ENCODE measurements at regions not wholly inside any gene's neighbourhood (a gene's known extent, or its start where the extent isn't known, plus 50 kb on each side); places are given as distances from the start of the nearest gene placed in this dataset.
"Not testable (repeated sequence)": the region's sequence is repeated elsewhere in the genome, so short reads cannot be mapped to it uniquely, and the experiment has no call there.

DNA sequence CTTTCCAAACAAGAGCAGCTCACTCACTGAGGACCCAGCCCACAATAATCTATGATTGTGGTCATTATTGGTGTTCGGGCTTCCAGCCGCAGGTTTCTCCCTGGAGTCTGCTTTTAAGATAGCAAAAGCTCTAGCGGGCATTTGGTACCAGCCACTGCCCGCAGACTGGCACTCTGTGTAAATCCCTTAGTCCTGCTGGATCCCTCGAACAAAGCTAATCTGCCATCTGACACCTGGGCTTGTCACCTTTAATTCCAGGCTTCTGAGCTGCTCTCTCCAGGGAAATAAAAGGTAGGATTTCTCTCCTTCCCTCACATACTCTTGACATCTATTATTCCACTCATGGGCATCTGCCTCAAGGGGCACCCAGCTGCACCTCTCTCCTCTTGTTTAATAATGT lies 158.7 kb downstream of the PDCD6IP start:
- H3K9ac ChIP-seq (ENCODE audit: low read depth, low read length) = no peak overlapping the region
- WGBS = 98% methylated on average over 5 of the region's 5 CpGs
- H3K27ac ChIP-seq (ENCODE audit: low read depth, low read length) = no peak overlapping the region
- no peaks in the 10 kb centered on the region for H3K36me3 ChIP-seq (ENCODE audit: insufficient read depth, low read length)
- no peaks in the 10 kb centered on the region for H3K27me3 ChIP-seq (ENCODE audit: insufficient read depth, low read length)
- H3K4me3 ChIP-seq (ENCODE audit: low read length) = no peak overlapping the region
- peaks cover 6% of the 10 kb centered on the region; the same call in 1 of the 2 replicates for H3K4me1 ChIP-seq (ENCODE audit: insufficient read depth, low read length)
- no peaks in the 10 kb centered on the region for H3K9me3 ChIP-seq (ENCODE audit: insufficient read depth, low read depth, low read length)

DNA sequence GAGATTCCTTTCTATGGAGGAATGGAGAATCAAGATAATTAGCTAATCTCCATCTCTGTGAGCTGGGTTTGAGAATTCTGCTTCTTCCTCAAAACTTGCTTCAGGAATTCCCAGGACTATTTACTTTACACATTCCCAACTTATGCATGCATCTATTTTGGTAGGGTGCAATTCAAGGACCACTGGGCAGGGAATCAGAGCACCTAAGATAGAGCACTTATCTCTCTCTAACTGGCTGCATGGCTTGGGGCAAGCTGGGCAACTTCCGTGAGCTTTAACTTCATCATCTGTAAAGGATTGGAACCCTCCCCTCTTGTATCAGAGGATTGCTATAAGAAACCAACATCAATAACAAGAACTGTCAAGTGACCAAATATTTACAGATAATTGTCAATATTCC lies 160.2 kb downstream of the PDCD6IP start:
- no peak overlapping the region for H3K4me3 ChIP-seq (ENCODE audit: low read length)
- H3K36me3 ChIP-seq (ENCODE audit: insufficient read depth, low read length) = no peaks in the 10 kb centered on the region
- no peak overlapping the region for H3K9ac ChIP-seq (ENCODE audit: low read depth, low read length)
- no peak overlapping the region for H3K27ac ChIP-seq (ENCODE audit: low read depth, low read length)
- H3K4me1 ChIP-seq (ENCODE audit: insufficient read depth, low read length) = peaks cover 6% of the 10 kb centered on the region; the same call in 1 of the 2 replicates
- no peaks in the 10 kb centered on the region for H3K27me3 ChIP-seq (ENCODE audit: insufficient read depth, low read length)
- 93% methylated on average over 1 of the region's 1 CpG for WGBS
- H3K9me3 ChIP-seq (ENCODE audit: insufficient read depth, low read depth, low read length) = no peaks in the 10 kb centered on the region

DNA sequence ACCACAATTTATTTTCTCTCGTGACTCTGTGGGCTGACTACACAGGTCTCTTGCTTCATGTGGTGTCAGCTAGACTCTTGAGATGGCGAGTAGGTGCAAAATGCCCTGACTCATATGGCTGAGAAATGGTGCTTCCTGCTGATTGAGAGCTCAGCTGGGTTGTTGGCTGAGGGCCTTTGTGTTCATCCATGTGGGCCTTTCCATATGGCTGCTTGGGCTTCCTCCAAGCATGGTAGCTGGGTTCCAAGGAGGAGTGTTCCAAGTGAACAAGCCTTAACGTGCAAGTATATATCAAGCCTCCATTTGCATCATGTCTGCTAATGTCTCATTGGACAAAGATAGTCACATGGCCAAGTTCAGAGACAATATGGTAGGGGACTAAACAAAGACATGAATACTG lies 164.0 kb downstream of the PDCD6IP start:
- Histone ChIP-seq H3K27ac (ENCODE audit: low read depth, low read length) (no peak overlapping the region), H3K4me1 (ENCODE audit: insufficient read depth, low read length) (no peaks in the 10 kb centered on the region), H3K4me3 (ENCODE audit: low read length) (no peak overlapping the region), H3K9me3 (ENCODE audit: insufficient read depth, low read depth, low read length) (no peaks in the 10 kb centered on the region), H3K36me3 (ENCODE audit: insufficient read depth, low read length) (no peaks in the 10 kb centered on the region), H3K9ac (ENCODE audit: low read depth, low read length) (no peak overlapping the region), H3K27me3 (ENCODE audit: insufficient read depth, low read length) (no peaks in the 10 kb centered on the region)
- WGBS = 94% methylated on average over 3 of the region's 3 CpGs

DNA sequence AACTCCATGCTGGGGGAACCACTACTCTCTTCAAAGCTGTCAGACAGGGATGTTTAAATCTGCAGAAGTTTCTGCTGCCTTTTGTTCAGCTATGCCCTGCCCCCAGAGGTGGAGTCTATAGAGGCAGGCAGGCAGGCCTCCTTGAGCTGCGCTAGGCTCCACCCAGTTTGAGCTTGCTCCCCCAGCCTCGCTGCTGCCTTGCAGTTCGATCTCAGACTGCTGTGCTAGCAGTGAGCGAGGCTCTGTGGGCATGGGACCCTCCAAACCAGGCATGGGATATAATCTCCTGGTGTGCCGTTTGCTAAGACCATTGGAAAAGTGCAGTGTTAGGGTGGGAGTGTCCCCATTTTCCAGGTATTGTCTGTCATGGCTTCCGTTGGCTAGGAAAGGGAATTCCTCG lies 171.8 kb downstream of the PDCD6IP start:
- H3K4me1 ChIP-seq (ENCODE audit: insufficient read depth, low read length); H3K36me3 ChIP-seq (ENCODE audit: insufficient read depth, low read length); H3K27me3 ChIP-seq (ENCODE audit: insufficient read depth, low read length); H3K4me3 ChIP-seq (ENCODE audit: low read length); H3K9ac ChIP-seq (ENCODE audit: low read depth, low read length); H3K27ac ChIP-seq (ENCODE audit: low read depth, low read length): not testable (repeated sequence)
- 96% methylated on average over 7 of the region's 7 CpGs for WGBS
- H3K9me3 ChIP-seq (ENCODE audit: insufficient read depth, low read depth, low read length) = peaks cover 19% of the 10 kb centered on the region

DNA sequence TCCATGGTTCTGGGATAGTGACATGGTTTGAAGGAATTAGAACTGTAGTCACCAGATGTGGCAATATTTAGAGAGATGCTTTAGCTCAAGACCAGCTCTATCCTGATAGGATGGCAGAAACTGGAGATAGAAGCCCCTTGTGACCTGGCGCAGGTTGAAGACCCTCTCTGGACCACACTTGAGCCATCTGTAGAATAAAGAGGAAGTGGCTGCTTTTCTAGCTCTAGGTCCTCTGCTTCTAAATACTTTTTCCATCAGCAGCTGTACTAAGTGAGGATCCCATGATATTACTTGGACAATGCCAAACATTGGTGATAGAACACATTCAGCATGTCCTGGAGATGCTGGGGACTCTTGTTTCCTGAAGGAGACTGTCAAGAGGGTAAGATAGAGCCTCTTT lies 172.6 kb downstream of the PDCD6IP start:
- Histone ChIP-seq H3K36me3 (ENCODE audit: insufficient read depth, low read length) (no peaks in the 10 kb centered on the region), H3K9me3 (ENCODE audit: insufficient read depth, low read depth, low read length) (peaks cover 19% of the 10 kb centered on the region), H3K4me1 (ENCODE audit: insufficient read depth, low read length) (no peaks in the 10 kb centered on the region), H3K9ac (ENCODE audit: low read depth, low read length) (no peak overlapping the region), H3K27ac (ENCODE audit: low read depth, low read length) (no peak overlapping the region), H3K27me3 (ENCODE audit: insufficient read depth, low read length) (no peaks in the 10 kb centered on the region), H3K4me3 (ENCODE audit: low read length) (no peak overlapping the region)
- 90% methylated on average over 1 of the region's 1 CpG for WGBS

DNA sequence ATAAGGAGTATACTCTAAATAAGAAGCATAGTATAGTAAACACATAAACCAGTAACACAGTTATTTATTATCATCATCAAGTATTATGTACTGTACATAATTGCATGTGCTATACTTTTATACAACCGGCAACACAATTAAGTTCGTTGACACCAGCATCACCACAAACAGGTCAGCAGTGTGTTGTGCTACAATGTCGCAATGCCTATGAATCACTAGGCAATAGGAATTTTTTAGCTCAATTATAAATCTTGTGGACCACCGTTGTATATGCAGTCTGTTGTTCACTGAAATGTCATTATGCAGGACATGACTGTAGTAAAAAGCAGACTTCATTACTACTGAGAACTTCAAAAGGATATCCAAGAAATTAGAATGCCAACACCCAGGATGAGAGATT lies 177.0 kb downstream of the PDCD6IP start:
- Histone ChIP-seq H3K36me3 (ENCODE audit: insufficient read depth, low read length) (no peaks in the 10 kb centered on the region), H3K4me3 (ENCODE audit: low read length) (no peak overlapping the region), H3K4me1 (ENCODE audit: insufficient read depth, low read length) (no peaks in the 10 kb centered on the region), H3K9ac (ENCODE audit: low read depth, low read length) (no peak overlapping the region), H3K9me3 (ENCODE audit: insufficient read depth, low read depth, low read length) (peaks cover 16% of the 10 kb centered on the region), H3K27me3 (ENCODE audit: insufficient read depth, low read length) (no peaks in the 10 kb centered on the region), H3K27ac (ENCODE audit: low read depth, low read length) (no peak overlapping the region)
- 92% methylated on average over 4 of the region's 4 CpGs for WGBS

DNA sequence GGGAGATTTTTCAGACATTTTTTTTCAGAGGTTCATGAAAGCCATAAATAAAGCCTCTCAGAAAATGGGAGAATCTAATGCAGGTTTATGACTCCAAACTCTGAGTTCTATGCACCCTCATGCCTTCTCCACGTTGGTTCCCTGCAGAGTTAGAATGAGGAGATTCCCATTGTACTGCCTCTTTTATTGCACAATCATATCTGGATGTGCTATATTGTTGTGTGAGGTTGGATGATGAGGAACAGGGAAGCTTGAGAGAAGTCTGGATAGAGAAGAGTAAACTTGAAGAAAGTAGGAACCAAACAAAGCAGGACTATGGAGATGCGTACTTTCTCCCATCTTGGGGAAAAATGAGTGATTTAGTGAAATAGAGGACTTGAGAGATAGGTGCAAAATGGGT lies 178.8 kb downstream of the PDCD6IP start:
- H3K27me3 ChIP-seq (ENCODE audit: insufficient read depth, low read length) = no peaks in the 10 kb centered on the region
- WGBS = 94% methylated on average over 2 of the region's 2 CpGs
- H3K36me3 ChIP-seq (ENCODE audit: insufficient read depth, low read length) = no peaks in the 10 kb centered on the region
- H3K9ac ChIP-seq (ENCODE audit: low read depth, low read length) = no peak overlapping the region
- H3K9me3 ChIP-seq (ENCODE audit: insufficient read depth, low read depth, low read length) = no peaks in the 10 kb centered on the region
- H3K27ac ChIP-seq (ENCODE audit: low read depth, low read length) = no peak overlapping the region
- no peaks in the 10 kb centered on the region for H3K4me1 ChIP-seq (ENCODE audit: insufficient read depth, low read length)
- H3K4me3 ChIP-seq (ENCODE audit: low read length) = no peak overlapping the region

DNA sequence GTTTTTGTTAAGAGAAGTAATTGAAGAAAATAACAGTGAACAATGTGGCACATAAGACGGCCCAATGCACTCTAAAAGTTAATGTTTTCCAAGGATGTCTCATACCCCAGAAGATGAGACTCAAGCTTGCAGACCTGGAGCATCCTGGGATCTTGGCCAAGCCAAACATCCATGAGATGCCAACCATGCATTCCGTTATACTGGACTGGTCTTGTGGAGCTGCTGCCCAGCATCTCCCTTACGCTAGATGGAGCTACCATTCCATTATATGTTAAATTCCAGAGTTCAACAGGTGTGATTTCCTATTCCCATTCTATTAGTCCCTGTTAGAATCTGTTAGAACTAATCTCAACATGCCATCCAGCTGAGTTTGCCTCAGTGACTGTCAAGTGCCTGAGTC lies 181.8 kb downstream of the PDCD6IP start:
- Histone ChIP-seq H3K4me3 (ENCODE audit: low read length) (no peak overlapping the region), H3K9ac (ENCODE audit: low read depth, low read length) (no peak overlapping the region), H3K9me3 (ENCODE audit: insufficient read depth, low read depth, low read length) (no peaks in the 10 kb centered on the region), H3K27me3 (ENCODE audit: insufficient read depth, low read length) (no peaks in the 10 kb centered on the region), H3K27ac (ENCODE audit: low read depth, low read length) (no peak overlapping the region), H3K36me3 (ENCODE audit: insufficient read depth, low read length) (no peaks in the 10 kb centered on the region), H3K4me1 (ENCODE audit: insufficient read depth, low read length) (no peaks in the 10 kb centered on the region)
- WGBS = 46% methylated on average over 3 of the region's 3 CpGs

DNA sequence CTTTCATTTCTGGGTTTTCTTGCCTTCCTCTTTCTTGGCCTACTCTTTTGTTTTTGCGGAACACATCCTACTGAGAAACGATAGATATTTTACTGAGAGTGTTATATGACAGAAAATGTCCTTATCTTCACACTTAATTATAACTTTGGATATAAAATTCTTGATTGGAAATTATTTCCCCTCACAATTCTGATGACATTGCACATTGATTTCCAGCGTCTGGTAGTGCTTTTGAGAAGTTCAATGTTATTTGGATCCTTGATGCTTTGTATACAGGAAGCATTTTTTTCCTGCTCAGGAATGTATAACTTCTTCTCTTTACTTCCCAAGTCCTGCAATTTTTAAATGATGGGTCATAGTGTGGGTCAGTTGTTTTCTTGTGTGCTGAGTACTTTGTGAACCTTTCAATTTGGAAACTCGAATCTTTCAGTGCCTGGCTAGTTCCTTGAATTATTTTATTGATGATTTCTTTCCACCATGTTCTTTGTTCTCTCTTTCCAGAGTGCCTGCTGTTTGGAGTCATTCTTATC lies 183.9 kb downstream of the PDCD6IP start:
- H3K9ac ChIP-seq (ENCODE audit: low read depth, low read length) = no peak overlapping the region
- H3K36me3 ChIP-seq (ENCODE audit: insufficient read depth, low read length) = no peaks in the 10 kb centered on the region
- no peaks in the 10 kb centered on the region for H3K27me3 ChIP-seq (ENCODE audit: insufficient read depth, low read length)
- H3K4me1 ChIP-seq (ENCODE audit: insufficient read depth, low read length) = no peaks in the 10 kb centered on the region
- no peaks in the 10 kb centered on the region for H3K9me3 ChIP-seq (ENCODE audit: insufficient read depth, low read depth, low read length)
- WGBS = 95% methylated on average over 2 of the region's 4 CpGs
- no peak overlapping the region for H3K4me3 ChIP-seq (ENCODE audit: low read length)
- no peak overlapping the region for H3K27ac ChIP-seq (ENCODE audit: low read depth, low read length)

DNA sequence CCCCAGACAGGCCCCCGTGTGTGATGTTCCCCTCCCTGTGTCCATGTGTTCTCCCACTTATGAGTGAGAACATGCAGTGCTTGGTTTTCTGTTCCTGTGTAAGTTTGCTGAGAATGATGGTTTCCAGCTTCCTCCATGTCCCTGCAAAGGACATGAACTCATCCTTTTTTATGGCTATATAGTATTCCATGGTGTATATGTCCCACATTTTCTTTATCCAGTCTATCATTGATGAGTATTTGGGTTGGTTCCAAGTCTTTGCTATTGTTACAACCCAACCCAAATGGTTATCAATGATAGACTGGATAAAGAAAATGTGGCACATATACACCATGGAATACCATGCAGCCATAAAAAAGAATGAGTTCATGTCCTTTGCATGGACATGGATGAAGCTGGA lies 184.5 kb downstream of the PDCD6IP start:
- not testable (repeated sequence) for H3K36me3 ChIP-seq (ENCODE audit: insufficient read depth, low read length)
- WGBS = 88% methylated on average over 1 of the region's 1 CpG

DNA sequence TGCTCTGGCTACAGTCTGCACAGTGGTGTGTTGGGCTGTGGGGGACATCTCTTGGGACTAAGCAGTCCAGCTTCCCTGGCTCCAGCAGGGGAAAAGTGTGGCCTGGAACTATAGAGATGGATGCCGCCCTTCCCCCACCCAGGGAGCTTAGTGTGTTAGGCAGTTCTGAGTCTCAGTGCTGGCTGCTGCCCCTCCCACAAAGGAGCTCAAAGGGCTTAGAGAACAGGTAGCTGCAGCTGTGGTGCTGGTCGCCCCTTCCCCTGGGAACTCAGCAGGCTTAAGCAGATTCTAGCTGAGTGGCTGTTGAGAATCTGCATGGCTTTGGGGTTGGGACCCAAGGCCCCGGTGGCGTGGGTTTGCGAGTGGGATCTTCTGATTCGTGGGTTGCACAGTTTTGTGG lies 190.8 kb downstream of the PDCD6IP start:
- WGBS = 85% methylated on average over 6 of the region's 6 CpGs

More for the DNA sequence above, 184.5 kb downstream of the PDCD6IP start:
- not testable (repeated sequence) for H3K9me3 ChIP-seq (ENCODE audit: insufficient read depth, low read depth, low read length); H3K4me1 ChIP-seq (ENCODE audit: insufficient read depth, low read length); H3K27ac ChIP-seq (ENCODE audit: low read depth, low read length); H3K4me3 ChIP-seq (ENCODE audit: low read length); H3K9ac ChIP-seq (ENCODE audit: low read depth, low read length); H3K27me3 ChIP-seq (ENCODE audit: insufficient read depth, low read length)

DNA sequence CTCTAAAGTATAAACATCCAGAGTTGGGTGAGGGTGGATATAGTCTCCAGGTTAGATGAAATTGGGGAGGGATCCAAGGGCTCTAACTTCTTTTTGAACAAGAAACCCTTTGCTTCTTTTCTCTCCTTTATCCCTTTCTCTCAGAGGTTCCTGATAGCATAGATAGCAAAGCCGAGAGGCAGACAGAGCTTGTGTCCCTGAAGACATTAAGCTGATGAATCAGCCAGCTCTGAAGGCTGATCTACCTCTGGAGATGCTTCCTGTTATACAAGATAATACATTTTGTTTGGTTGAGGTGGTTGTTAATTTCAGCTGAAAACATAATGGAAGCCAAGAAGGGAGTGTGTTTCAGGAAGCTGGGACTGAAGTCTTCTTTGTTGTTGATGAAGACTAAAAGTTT lies 193.2 kb downstream of the PDCD6IP start:
- Histone ChIP-seq H3K27me3 (ENCODE audit: insufficient read depth, low read length) (no peaks in the 10 kb centered on the region), H3K4me1 (ENCODE audit: insufficient read depth, low read length) (no peaks in the 10 kb centered on the region), H3K36me3 (ENCODE audit: insufficient read depth, low read length) (no peaks in the 10 kb centered on the region), H3K9ac (ENCODE audit: low read depth, low read length) (no peak overlapping the region), H3K9me3 (ENCODE audit: insufficient read depth, low read depth, low read length) (peaks cover 13% of the 10 kb centered on the region; the same call in 1 of the 2 replicates), H3K4me3 (ENCODE audit: low read length) (no peak overlapping the region), H3K27ac (ENCODE audit: low read depth, low read length) (no peak overlapping the region)
- WGBS = 94% methylated on average over 1 of the region's 1 CpG

More for the DNA sequence above, 190.8 kb downstream of the PDCD6IP start:
- H3K4me1 ChIP-seq (ENCODE audit: insufficient read depth, low read length) = no peaks in the 10 kb centered on the region
- no peaks in the 10 kb centered on the region for H3K36me3 ChIP-seq (ENCODE audit: insufficient read depth, low read length)
- no peak overlapping the region for H3K9ac ChIP-seq (ENCODE audit: low read depth, low read length)
- H3K4me3 ChIP-seq (ENCODE audit: low read length) = no peak overlapping the region
- H3K27me3 ChIP-seq (ENCODE audit: insufficient read depth, low read length) = no peaks in the 10 kb centered on the region
- no peak overlapping the region for H3K27ac ChIP-seq (ENCODE audit: low read depth, low read length)
- H3K9me3 ChIP-seq (ENCODE audit: insufficient read depth, low read depth, low read length) = no peaks in the 10 kb centered on the region

Data from HUES64 (cell line).